Putamen (tissue), 1 donor: ENCODE measurements at regions not wholly inside any gene's neighbourhood (a gene's known extent, or its start where the extent isn't known, plus 50 kb on each side); places are given as distances from the start of the nearest gene placed in this dataset.

Experiments
- DNase-seq: peaks from one replicate; pipeline ENCODE4 v3.0.0-alpha.2; 2016; ENCODE audit warnings: low spot score

- no peak for DNase-seq
Measured at GRCh38 chr15:96097661-96098060, 232.8 kb upstream of the NR2F2 start.

GRCh38 chr15:96102631-96103030, 227.9 kb upstream of the NR2F2 start:
- no peak for DNase-seq

DNA sequence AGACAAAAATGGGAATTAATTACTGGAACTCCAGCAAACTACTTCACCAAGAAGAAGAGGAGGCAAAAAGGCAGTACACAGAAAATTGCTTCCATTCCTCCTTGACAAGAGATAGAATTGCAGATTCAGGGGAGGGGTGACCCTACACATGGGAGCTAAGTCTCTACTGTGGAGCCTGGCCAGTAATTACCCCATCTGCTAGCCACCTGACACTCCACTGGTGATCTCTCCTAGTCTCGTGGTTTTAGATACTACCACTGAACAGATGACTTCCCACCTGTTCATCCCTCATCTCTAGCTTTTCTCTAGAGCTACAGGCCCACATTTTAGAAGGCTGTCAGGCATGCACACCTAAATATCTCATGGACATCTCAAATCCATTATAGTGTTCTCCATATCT, 224.3 kb upstream of the NR2F2 start:
- DNase-seq, result no peak

DNA sequence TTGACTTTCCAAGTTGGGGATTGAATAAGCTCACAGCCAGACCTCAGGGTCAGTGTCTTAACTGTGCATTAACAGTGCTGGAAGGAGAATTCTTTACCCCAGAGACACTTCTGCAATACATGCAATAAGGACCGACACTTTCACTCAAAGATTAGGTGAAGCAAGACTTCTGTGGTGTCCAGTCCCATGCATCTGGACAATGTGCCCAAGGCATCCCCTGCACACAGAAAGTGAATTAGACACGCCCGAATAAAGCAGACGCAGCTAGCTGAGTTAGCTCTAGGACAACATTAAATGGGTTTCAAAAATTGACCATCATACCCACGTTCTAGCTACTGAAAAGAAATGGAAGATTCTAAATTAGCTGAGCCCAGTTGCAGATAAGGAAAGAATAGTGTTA, 223.9 kb upstream of the NR2F2 start:
- no peak for DNase-seq

DNA sequence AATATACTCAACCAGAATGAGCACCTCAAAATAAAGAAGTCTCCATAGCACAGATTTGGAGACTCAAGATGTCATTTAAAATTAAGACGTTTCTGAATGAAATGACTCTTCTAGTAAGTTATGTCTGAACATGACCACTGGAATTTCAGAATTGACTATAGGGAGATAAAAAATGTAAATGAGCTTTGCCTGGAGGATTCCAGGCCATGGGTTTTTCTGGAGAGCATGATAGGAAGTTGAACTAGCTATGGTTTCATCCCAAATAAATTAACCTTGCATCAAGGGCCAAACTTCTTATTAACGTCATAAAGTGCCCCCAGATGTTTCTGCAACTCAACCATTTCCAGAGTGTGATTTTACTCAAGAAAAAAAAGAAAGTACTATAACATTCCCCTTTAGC, 222.6 kb upstream of the NR2F2 start:
- DNase-seq, result no peak

DNA sequence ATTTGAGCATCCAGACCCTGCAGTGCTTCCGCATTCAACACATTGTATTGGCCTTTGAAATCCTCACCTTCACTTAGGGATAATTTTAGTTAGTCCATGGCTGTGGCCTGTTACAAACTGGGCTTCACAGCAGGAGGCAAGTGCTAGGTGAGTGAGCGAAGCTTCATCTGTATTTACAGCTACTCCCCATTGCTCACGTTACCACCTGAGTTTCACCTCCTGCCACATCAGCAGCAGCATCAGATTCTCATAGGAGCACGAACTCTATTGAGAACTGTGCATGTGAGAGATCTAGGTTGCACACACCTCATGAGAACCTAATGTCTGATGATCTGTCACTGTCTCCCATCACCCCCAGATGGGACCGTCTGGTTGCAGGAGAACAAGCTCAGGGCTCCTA, 222.1 kb upstream of the NR2F2 start:
- DNase-seq, result no peak

GRCh38 chr15:96109820-96110219, 220.7 kb upstream of the NR2F2 start:
- no peak for DNase-seq

- DNase-seq, result no peak
Measured at GRCh38 chr15:96112018-96112417, 218.5 kb upstream of the NR2F2 start.

- DNase-seq, result no peak
Measured at GRCh38 chr15:96115642-96116041, 214.9 kb upstream of the NR2F2 start.

DNA sequence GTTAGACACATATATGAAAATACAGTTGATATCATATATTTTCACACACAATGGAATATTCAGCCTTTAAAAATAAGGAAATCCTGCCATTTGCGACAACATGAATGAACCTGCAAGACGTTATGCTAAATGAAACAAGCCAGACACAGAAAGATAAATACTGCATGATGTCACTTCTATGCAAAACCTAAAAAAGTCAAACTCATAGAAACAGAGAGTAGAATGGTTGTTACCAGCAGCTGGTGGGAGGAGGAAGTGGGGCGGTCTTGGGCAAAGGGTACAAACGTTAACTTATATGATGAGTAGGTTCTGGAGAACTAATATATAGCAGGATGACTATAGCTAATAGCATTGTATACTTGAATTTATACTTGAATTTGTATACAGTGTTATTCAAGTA, 213.2 kb upstream of the NR2F2 start:
- DNase-seq, result no peak

- DNase-seq, result no peak
Measured at GRCh38 chr15:96119734-96120133, 210.8 kb upstream of the NR2F2 start.

DNA sequence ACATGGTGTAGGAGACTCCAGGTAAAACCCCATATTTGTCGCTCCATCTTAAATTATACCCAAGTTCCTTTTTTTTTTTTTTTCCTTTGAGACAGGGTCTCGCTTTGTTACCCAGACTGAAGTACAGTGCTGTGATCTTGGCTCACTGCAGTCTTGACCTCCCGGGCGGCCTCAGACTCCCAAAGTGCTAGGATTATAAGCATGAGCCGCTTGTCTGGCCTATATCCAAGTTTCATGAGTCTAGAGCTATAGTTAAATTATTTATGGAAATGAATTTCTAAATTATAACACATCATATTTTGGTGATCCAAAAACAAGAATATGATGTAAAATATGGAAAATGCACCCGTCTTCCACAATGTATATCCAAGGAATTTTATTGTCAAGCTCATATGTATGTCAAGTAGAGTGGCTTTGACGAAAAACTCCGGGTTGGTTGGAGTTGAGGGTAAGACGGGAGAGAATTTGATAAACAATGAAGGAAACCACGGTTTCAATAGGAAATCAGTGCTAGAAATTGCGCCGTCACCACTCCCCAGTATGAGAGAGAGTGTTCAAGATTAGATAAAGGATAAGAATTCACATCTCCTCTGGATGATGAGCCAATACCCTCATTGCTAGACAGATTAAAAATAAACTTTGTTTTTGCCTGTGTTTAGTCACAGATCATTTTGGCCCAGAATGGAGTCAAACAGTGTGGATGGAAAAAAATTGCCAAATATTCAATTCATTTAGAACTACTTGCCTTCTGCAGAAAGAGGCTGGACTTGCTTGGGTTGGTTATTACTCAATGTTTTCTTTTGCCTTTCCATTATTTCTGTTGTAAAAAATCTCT, 209.2 kb upstream of the NR2F2 start:
- DNase-seq, result no peak

DNA sequence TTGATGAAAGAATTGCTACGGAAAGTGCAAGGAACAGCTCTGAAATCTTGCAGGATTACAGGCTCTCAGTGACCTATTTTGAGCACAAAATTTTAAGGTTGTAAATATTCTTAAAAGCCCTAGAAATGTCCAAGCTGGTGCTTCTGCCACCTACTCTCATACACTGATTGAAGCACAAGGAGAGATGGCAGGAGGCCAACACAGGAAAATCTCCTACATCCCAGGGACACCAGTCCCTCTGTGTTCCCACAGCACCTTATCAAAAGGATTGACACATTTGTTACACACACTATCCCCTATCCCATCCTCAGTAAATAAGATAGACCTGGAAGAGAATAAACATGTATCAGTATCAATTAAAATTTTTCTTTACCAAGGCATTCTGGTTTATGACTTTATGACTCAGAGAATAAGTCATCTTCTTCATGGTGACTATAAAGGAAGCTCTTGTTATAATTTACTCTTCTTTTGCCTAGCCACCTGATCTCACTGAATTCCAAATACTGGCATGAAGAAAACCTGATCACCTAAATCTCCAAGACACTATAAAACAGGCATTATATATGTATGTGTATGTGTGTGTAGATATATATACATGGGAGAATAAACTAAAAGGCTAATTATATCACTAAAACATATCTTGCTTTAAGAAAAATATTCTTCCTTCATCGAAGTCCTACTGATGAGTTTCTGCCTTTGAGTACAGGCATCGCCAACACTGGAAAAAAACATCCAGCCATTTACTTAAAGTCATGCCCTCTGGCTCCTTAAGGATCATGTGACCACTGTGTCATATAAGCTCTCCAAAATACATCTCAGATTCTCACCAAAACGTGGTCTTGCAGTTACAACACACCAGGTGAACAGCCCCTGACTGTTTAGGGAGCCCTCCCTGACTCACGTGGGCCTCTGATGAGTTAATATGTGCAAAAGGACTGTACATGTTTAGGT, 208.1 kb upstream of the NR2F2 start:
- DNase-seq, result no peak

DNA sequence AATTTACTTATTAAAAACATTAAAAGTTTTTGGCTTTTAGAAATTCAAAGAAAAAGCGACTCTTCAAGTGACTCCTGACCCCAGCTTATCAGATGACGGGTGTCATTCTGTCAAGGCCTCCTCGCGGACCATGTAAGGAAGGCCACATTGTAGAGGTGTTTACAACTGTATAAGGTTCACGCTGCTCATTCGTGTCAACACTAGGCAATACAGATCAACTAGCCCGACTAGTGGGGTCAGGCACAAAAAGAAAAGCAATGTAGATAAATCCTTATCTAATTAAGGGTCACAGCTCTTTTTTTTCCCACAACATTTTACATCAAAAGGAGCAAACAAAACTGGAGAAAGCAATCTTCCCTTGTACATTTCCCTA, 207.5 kb upstream of the NR2F2 start:
- no peak for DNase-seq

- no peak for DNase-seq
Measured at GRCh38 chr15:96123630-96124187, 206.8 kb upstream of the NR2F2 start.

DNA sequence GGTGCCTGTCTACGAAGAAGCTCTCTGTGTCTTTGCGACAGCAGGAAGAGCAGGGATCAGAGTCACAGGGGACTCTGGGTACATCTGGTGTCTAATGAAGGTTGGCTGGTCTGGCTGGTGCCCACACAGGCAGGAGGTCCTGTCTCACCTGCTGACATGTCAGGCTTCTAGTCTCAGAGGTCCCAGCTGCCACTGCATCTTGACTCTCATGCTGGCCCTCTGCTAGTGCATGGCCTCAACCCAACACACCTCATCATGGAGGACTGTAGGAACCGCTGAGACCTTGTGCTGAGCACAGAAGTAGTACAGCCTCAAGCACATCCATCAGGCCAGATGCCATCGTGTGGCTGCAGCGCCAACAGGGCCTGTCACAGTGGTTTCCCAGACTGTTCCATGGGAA, 206.1 kb upstream of the NR2F2 start:
- no peak for DNase-seq

DNA sequence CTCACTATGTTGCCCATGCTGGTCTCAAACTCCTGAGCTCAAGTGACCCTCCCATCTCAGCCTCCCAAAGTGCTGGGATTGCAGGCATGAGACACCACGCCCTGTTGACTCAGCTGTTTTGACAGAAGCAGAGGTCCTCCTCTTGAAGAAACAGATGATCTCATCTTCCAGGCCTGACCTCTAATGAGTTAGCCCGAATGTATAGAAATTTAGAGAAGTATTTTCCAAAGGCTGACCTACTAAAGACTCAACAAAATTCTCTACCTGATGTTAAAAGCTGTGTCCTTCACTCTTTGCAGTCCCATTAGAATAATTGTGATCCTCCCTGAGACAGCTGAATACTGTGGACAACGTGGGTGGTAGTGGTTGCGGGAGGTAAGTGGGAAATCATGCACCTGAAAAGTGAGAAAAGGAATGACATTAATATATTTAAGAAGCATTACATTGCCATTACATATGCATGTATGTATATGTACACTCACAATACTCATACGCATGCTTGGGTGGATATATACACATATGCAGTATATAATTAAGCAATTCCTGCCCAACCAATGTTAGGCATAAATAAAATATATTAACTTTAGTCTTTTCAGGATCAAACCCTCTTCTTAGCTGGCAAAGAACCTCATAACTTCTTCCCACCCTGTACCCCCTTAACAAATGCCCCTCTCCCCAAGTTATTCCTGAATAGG, 204.6 kb upstream of the NR2F2 start:
- no peak for DNase-seq

GRCh38 chr15:96126859-96127258, 203.6 kb upstream of the NR2F2 start:
- no peak for DNase-seq

DNA sequence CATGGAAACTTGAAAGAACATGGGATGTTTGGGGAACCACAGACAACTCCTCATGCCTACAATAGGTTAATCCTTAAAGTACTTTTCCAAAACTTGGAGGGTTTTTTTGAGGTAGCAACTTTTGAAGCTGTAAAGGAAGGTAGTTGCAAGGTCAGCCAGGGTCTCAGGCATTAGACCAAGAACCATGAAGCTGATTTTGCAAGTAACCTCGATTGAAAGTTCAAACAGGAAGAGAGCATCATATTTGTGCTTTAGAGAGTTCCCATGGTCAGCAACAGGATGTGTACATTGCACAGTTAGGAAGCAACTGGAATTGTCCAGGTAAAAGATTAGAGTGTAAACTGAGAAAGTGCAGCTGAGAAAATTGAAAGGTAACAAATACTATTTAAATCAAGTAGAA, 199.8 kb upstream of the NR2F2 start:
- DNase-seq, result no peak

DNA sequence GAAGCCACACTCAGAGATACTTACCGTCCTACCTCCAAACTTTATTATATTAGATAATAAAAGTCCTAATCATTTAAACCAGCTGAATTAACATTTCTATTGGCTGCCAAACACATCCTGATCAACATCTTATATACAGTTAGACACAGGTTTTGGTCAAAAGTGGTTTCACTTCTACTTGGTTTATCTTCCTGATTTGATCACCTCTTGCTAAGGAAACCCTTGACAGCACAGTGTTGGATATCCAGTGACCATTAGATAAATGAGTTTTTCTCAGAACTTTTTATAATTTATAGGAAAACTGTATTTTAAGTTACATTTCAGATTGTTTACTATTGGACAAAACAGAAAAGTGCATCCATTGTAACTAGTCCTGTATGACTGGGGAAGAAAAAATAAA, 198.4 kb upstream of the NR2F2 start:
- no peak for DNase-seq

GRCh38 chr15:96135166-96136093, 195.1 kb upstream of the NR2F2 start:
- DNase-seq, result no peak
